Bronchial epithelial cell (primary cell): ENCODE measurements at regions not wholly inside any gene's neighbourhood (a gene's known extent, or its start where the extent isn't known, plus 50 kb on each side); places are given as distances from the start of the nearest gene placed in this dataset.

Experiments
- DNase-seq: peaks from one replicate; pipeline ENCODE4 v3.0.0-alpha.2; 2010; ENCODE audit warnings: low read depth
- FAIRE-seq: peaks from 2 replicates; lab custom pipeline; 2011; peaks lifted over from hg19 to GRCh38; lab: Jason Lieb, UNC
- H3K27me3 ChIP-seq: 2 replicates; pipeline ENCODE4 v1.5.1; 2011; ENCODE audit warnings: low read length; ENCODE audit not compliant: control insufficient read depth, insufficient read depth
- H3K36me3 ChIP-seq: 2 replicates; pipeline ENCODE4 v1.5.1; 2011; ENCODE audit warnings: low read length; ENCODE audit not compliant: control insufficient read depth, insufficient read depth
- H3K4me3 ChIP-seq: 2 replicates; pipeline ENCODE4 v1.5.1; 2011; ENCODE audit warnings: mild to moderate bottlenecking, low read depth, low read length, control low read depth
- CTCF ChIP-seq: IDR thresholded peaks from 2 replicates; pipeline ENCODE4 v1.5.1; 2011; ENCODE audit warnings: mild to moderate bottlenecking, moderate library complexity, low read length, control low read depth, inconsistent platforms; ENCODE audit not compliant: insufficient read depth, severe bottlenecking

- no peak for FAIRE-seq
- H3K27me3 ChIP-seq, result no peaks in the 10 kb centered on the region
- TF ChIP-seq CTCF, result no peak
- DNase-seq, result peak; percentile 95
- H3K4me3 ChIP-seq, result no peak overlapping the region
- no peaks in the 10 kb centered on the region for H3K36me3 ChIP-seq
These were observed 167.9 kb downstream of the NUAK1 start for GRCh38 chr12:105970885-105971284.

DNA sequence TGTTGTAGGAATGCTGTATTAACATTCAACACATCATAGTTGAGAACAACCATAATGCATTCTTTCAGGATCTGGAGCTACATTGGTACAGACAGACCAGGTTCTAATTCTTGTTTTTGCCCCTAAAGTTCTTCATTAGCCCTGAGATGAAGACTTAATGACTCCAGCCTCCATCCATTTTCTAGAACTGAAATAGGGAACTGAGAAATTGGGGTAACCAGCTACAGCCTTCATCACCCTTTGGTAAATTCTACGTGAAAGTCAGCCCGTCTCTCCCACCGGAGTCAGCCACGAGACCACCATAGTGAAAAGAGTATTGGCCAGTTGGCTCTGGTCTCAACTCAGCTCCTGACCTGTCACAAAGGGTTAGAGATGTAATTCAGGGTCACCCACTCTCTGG, 164.0 kb downstream of the NUAK1 start:
- DNase-seq, result no peak
- no peak for TF ChIP-seq CTCF
- H3K36me3 ChIP-seq, result no peaks in the 10 kb centered on the region
- no peaks in the 10 kb centered on the region for H3K27me3 ChIP-seq
- H3K4me3 ChIP-seq, result no peak overlapping the region
- FAIRE-seq, result no peak

- Histone ChIP-seq H3K4me3 (no peak overlapping the region), H3K27me3 (no peaks in the 10 kb centered on the region), H3K36me3 (no peaks in the 10 kb centered on the region)
- FAIRE-seq (no peak), DNase-seq (no peak)
- no peak for TF ChIP-seq CTCF
These were observed 163.4 kb downstream of the NUAK1 start for GRCh38 chr12:105975351-105975750.

- TF ChIP-seq CTCF, result no peak
- H3K27me3 ChIP-seq, result no peaks in the 10 kb centered on the region
- no peaks in the 10 kb centered on the region for H3K36me3 ChIP-seq
- H3K4me3 ChIP-seq, result no peak overlapping the region
- DNase-seq, result no peak
- FAIRE-seq, result no peak
These were observed 161.5 kb downstream of the NUAK1 start for GRCh38 chr12:105977236-105977635.

GRCh38 chr12:105977652-105978051, 161.1 kb downstream of the NUAK1 start:
- no peak overlapping the region for H3K4me3 ChIP-seq
- no peaks in the 10 kb centered on the region for H3K36me3 ChIP-seq
- H3K27me3 ChIP-seq, result no peaks in the 10 kb centered on the region
- no peak for DNase-seq
- peak; percentile 68 for FAIRE-seq
- TF ChIP-seq CTCF, result no peak

- no peak for DNase-seq
- no peak for TF ChIP-seq CTCF
These were observed 160.5 kb downstream of the NUAK1 start for GRCh38 chr12:105978276-105978675.

More at GRCh38 chr12:105978276-105978675, 160.5 kb downstream of the NUAK1 start:
- Histone ChIP-seq H3K27me3 (no peaks in the 10 kb centered on the region), H3K36me3 (no peaks in the 10 kb centered on the region), H3K4me3 (no peak overlapping the region)
- no peak for FAIRE-seq
